ENCODE measurements at regions not wholly inside any gene's neighbourhood (a gene's known extent, or its start where the extent isn't known, plus 50 kb on each side); places are given as distances from the start of the nearest gene placed in this dataset.

DNA sequence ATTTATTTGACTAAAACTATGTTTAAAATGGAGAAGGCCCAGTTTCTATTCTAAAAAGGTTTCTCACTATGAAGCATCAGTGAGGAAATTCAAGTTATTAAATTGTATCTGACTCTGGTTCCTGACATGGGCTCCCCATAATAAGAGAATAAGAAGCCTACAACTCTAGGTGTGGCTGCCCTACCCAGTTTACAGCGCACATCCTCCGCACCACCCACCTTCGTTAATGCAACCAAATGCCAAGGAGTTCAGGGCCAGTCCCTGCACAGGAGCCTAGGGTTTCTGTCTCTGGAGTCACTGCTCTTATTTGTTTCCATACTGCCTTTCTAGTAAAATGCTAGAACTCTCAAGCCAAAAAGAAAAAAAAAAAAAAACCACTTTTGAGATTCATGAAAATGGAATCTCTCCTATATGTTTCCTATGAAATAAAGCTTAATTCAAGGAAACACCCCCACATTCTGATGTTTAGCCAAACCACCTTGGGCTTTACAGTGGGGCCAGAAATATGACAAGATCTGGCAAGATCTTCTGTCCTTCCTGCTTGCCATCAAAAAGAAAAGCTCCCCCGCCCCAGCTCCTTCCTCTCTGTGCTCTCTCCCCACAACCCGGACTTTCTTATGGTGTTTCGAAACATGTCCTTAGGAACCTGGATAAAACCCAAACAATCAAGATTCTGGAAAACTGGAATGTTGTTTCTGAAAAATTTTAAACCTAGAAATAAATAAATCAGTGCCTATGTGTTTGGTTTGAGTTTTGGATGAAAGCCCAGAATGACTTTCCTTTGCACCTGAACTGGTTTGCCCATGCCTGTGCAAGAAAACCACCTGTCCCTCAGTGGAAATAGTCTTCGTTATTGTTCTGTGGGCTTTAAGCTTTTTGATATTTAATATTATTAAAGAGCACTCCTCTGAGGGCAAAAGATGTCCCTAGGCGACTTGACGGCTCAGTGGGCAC is 136.7 kb downstream of the SP3 start:
- no peak for TF ChIP-seq RFX5 (IDR thresholded peaks at IDR 0.05)
- TF ChIP-seq, protein P1, sequence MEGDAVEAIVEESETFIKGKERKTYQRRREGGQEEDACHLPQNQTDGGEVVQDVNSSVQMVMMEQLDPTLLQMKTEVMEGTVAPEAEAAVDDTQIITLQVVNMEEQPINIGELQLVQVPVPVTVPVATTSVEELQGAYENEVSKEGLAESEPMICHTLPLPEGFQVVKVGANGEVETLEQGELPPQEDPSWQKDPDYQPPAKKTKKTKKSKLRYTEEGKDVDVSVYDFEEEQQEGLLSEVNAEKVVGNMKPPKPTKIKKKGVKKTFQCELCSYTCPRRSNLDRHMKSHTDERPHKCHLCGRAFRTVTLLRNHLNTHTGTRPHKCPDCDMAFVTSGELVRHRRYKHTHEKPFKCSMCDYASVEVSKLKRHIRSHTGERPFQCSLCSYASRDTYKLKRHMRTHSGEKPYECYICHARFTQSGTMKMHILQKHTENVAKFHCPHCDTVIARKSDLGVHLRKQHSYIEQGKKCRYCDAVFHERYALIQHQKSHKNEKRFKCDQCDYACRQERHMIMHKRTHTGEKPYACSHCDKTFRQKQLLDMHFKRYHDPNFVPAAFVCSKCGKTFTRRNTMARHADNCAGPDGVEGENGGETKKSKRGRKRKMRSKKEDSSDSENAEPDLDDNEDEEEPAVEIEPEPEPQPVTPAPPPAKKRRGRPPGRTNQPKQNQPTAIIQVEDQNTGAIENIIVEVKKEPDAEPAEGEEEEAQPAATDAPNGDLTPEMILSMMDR (IDR thresholded peaks at IDR 0.05) = no peak
- TF ChIP-seq USF2 (IDR thresholded peaks at IDR 0.05) = no peak
- TF ChIP-seq MAFK (IDR thresholded peaks at IDR 0.05; ENCODE audit: partially characterized antibody) = no peak
- no peak for TF ChIP-seq ZFP36 (IDR thresholded peaks at IDR 0.05; ENCODE audit: borderline replicate concordance, partially characterized antibody)
- no peak for TF ChIP-seq MYC (IDR thresholded peaks at IDR 0.05; ENCODE audit: borderline replicate concordance, low read length)
- no peak for TF ChIP-seq POLR2A (IDR thresholded peaks at IDR 0.05; ENCODE audit: low read length)
- no peak for TF ChIP-seq REST (IDR thresholded peaks at IDR 0.05)
- no peak for TF ChIP-seq HOXB13 (CRISPR knock-in tag; IDR thresholded peaks at IDR 0.05; ENCODE audit: low read depth)
- no peak for TF ChIP-seq JUNB (IDR thresholded peaks at IDR 0.05)
- no peak for TF ChIP-seq EHMT2 (IDR thresholded peaks at IDR 0.05; ENCODE audit: low read depth)
- no peak for TF ChIP-seq CBX8 (IDR thresholded peaks at IDR 0.05)

Measured in A549 (cell line).